ENCODE measurements at regions not wholly inside any gene's neighbourhood (a gene's known extent, or its start where the extent isn't known, plus 50 kb on each side); places are given as distances from the start of the nearest gene placed in this dataset.

- CTCF ChIA-PET = no interaction called here
- in situ Hi-C loops (cut with MboI) = no loop called here
- no peaks in the 10 kb centered on the region for H3K36me3 ChIP-seq (ENCODE audit: control insufficient read depth in 2 of 2, insufficient read depth in 2 of 2, low read length in 1 of 2)
- RAD21 ChIA-PET (ENCODE audit: unreplicated experiment) = no interaction called here
- no peak overlapping the region for H3K4me3 ChIP-seq
- FAIRE-seq (no peak), ATAC-seq (no peak), DNase-seq (ENCODE audit: low read depth, low spot score) (no peak)
- WGBS (ENCODE audit: insufficient coverage, insufficient replicate concordance, low lambda C conversion rate, missing lambda C conversion rate) = 18% methylated on average over 2 of the region's 2 CpGs
- H3K27ac ChIP-seq (ENCODE audit: control insufficient read depth, insufficient read depth) = no peak overlapping the region
- intact Hi-C loops (cut with micrococcal nuclease; ENCODE audit: unreplicated experiment) = no loop called here
- H3K27me3 ChIP-seq (replicated peaks in 1 of 2; ENCODE audit: control insufficient read depth in 2 of 2, insufficient read depth in 2 of 2, low read length in 1 of 2) = no peaks in the 10 kb centered on the region
- no TSS peak for BruUV-seq (replicated peaks)
- H3K9me3 ChIP-seq (replicated peaks; ENCODE audit: control insufficient read depth, insufficient read depth, low read length) = no peaks in the 10 kb centered on the region
- H4K20me1 ChIP-seq (ENCODE audit: control insufficient read depth, insufficient read depth) = no peaks in the 10 kb centered on the region
- no peaks in the 10 kb centered on the region for H3K4me1 ChIP-seq (ENCODE audit: control insufficient read depth, insufficient read depth, low read length)
- SMC1A ChIA-PET (ENCODE audit: uncharacterized antibody, unreplicated experiment) = no interaction called here
- no peak overlapping the region for H3K9ac ChIP-seq (ENCODE audit: control insufficient read depth, insufficient read depth, low read length)
- no peak overlapping the region for H2AFZ ChIP-seq (ENCODE audit: control insufficient read depth, low read depth, low read length)
- H3K4me2 ChIP-seq (ENCODE audit: control insufficient read depth, insufficient read depth) = no peak overlapping the region
- no peak for TF ChIP-seq ELK1 (IDR thresholded peaks at IDR 0.05; ENCODE audit: low read depth, low read length)
- TF ChIP-seq CEBPB (IDR thresholded peaks at IDR 0.05; ENCODE audit: borderline replicate concordance in 1 of 2, low read depth in 2 of 2, low read length in 2 of 2) = no peak
- TF ChIP-seq MTA2 (IDR thresholded peaks at IDR 0.05; ENCODE audit: low read depth) = no peak
- no peak for TF ChIP-seq EED (IDR thresholded peaks at IDR 0.05; ENCODE audit: low read depth)
- no peak for TF ChIP-seq MEF2A (IDR thresholded peaks at IDR 0.05; ENCODE audit: insufficient read depth, low read depth, low read length)
- TF ChIP-seq PRDM15 (CRISPR knock-in tag; IDR thresholded peaks at IDR 0.05) = no peak
- no peak for TF ChIP-seq ZZZ3 (IDR thresholded peaks at IDR 0.05; ENCODE audit: control insufficient read depth, insufficient read length, low read depth)
- no peak for TF ChIP-seq IKZF1 (conservative IDR thresholded peaks at IDR 0.05)
- TF ChIP-seq E2F4 (IDR thresholded peaks at IDR 0.05; ENCODE audit: low read depth, low read length) = no peak
- no peak for TF ChIP-seq RELA (IDR thresholded peaks at IDR 0.05; ENCODE audit: borderline replicate concordance, partially characterized antibody)
- TF ChIP-seq ZNF384 (IDR thresholded peaks at IDR 0.05; ENCODE audit: borderline replicate concordance, low read depth, low read length) = no peak
- no peak for TF ChIP-seq SREBF1 (IDR thresholded peaks at IDR 0.05; ENCODE audit: low read length)
- TF ChIP-seq YBX1 (IDR thresholded peaks at IDR 0.05) = no peak
- TF ChIP-seq JUNB (IDR thresholded peaks at IDR 0.05) = no peak
- no peak for TF ChIP-seq POU2F2 (IDR thresholded peaks at IDR 0.05; ENCODE audit: borderline replicate concordance, low read depth, low read length)
- no peak for TF ChIP-seq CHD2 (IDR thresholded peaks at IDR 0.05; ENCODE audit: borderline replicate concordance, low read depth, low read length)
- no peak for TF ChIP-seq BCLAF1 (IDR thresholded peaks at IDR 0.05)
- TF ChIP-seq ASH2L (IDR thresholded peaks at IDR 0.05; ENCODE audit: borderline replicate concordance, low read depth) = no peak
- no peaks in the 10 kb centered on the region for H3K79me2 ChIP-seq (ENCODE audit: control insufficient read depth, insufficient read depth, low read length)
- POLR2A ChIA-PET = no interaction called here
These were observed 192.8 kb upstream of the ANKH start for GRCh38 chr5:15064396-15064795.
